ENCODE measurements at regions not wholly inside any gene's neighbourhood (a gene's known extent, or its start where the extent isn't known, plus 50 kb on each side); places are given as distances from the start of the nearest gene placed in this dataset.

DNA sequence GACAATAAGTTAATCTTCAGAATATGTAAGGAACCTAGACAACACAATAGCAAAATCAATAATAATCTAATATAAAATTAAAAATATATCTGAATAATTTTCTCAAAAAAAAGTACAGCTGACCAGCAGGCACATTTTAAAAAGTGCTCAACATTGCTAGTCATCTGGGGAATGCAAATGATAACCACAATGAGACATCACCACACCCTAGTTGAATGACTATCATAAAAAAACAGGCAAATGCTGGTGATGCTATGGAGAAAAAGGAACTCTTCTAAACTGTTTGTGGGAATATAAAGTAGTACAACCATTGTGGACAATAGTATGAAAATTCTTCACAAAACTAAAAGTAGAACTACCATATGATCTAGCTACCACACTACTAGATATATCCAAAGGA is 956.9 kb upstream of the NDST4 start:
- TF ChIP-seq, protein P1, sequence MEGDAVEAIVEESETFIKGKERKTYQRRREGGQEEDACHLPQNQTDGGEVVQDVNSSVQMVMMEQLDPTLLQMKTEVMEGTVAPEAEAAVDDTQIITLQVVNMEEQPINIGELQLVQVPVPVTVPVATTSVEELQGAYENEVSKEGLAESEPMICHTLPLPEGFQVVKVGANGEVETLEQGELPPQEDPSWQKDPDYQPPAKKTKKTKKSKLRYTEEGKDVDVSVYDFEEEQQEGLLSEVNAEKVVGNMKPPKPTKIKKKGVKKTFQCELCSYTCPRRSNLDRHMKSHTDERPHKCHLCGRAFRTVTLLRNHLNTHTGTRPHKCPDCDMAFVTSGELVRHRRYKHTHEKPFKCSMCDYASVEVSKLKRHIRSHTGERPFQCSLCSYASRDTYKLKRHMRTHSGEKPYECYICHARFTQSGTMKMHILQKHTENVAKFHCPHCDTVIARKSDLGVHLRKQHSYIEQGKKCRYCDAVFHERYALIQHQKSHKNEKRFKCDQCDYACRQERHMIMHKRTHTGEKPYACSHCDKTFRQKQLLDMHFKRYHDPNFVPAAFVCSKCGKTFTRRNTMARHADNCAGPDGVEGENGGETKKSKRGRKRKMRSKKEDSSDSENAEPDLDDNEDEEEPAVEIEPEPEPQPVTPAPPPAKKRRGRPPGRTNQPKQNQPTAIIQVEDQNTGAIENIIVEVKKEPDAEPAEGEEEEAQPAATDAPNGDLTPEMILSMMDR (IDR thresholded peaks at IDR 0.05) = no peak
- TF ChIP-seq POLR2A (IDR thresholded peaks at IDR 0.05) (no peak), POLR2AphosphoS5 (IDR thresholded peaks at IDR 0.05) (no peak)
